ENCODE measurements at regions not wholly inside any gene's neighbourhood (a gene's known extent, or its start where the extent isn't known, plus 50 kb on each side); places are given as distances from the start of the nearest gene placed in this dataset.

DNA sequence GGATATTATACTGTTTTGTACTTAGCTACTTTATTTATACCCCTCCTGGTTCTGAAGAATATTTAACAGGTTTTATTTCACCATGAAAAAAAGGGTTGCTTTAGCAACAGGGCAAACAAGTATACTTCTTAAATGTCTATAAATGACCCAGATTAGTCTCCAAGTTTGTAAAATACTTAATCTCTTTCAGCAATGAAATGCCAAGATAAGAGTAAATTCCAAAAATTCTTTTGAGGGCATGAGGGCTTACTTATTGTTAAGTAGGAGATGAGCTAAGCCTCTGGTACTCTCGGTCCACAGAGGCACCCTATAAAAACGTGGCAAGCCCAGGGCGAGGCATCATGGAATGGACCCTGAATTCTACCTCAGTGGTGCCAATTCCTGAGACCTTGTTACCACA is 264.8 kb upstream of the NSMCE3 start:
- TF ChIP-seq, protein P1, sequence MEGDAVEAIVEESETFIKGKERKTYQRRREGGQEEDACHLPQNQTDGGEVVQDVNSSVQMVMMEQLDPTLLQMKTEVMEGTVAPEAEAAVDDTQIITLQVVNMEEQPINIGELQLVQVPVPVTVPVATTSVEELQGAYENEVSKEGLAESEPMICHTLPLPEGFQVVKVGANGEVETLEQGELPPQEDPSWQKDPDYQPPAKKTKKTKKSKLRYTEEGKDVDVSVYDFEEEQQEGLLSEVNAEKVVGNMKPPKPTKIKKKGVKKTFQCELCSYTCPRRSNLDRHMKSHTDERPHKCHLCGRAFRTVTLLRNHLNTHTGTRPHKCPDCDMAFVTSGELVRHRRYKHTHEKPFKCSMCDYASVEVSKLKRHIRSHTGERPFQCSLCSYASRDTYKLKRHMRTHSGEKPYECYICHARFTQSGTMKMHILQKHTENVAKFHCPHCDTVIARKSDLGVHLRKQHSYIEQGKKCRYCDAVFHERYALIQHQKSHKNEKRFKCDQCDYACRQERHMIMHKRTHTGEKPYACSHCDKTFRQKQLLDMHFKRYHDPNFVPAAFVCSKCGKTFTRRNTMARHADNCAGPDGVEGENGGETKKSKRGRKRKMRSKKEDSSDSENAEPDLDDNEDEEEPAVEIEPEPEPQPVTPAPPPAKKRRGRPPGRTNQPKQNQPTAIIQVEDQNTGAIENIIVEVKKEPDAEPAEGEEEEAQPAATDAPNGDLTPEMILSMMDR (IDR thresholded peaks at IDR 0.05 in 4 of 5, conservative IDR thresholded peaks at IDR 0.05 in 1 of 5): no peak
- TF ChIP-seq POLR2A (IDR thresholded peaks at IDR 0.05): no peak
